ENCODE measurements at regions not wholly inside any gene's neighbourhood (a gene's known extent, or its start where the extent isn't known, plus 50 kb on each side); places are given as distances from the start of the nearest gene placed in this dataset.

- Histone ChIP-seq H3K4me3 (ENCODE audit: low read length) (no peak overlapping the region), H3K27me3 (ENCODE audit: control insufficient read depth, insufficient read depth, low read length) (no peaks in the 10 kb centered on the region), H3K4me1 (ENCODE audit: control insufficient read depth, insufficient read depth, low read length) (no peaks in the 10 kb centered on the region), H3K4me2 (ENCODE audit: low read length) (no peak overlapping the region), H3K9ac (ENCODE audit: low read depth, low read length) (no peak overlapping the region), H3K36me3 (ENCODE audit: insufficient read depth, low read length) (no peaks in the 10 kb centered on the region), H3K9me3 (replicated peaks; ENCODE audit: low read length) (no peaks in the 10 kb centered on the region)
These were observed 78.3 kb upstream of the LMO4 start for GRCh38 chr1:87250336-87250735.

- no peaks in the 10 kb centered on the region for H3K36me3 ChIP-seq (ENCODE audit: insufficient read depth, low read length)
- H3K4me2 ChIP-seq (ENCODE audit: low read length) = no peak overlapping the region
- H3K27me3 ChIP-seq (ENCODE audit: control insufficient read depth, insufficient read depth, low read length) = no peaks in the 10 kb centered on the region
- no peak overlapping the region for H3K9ac ChIP-seq (ENCODE audit: low read depth, low read length)
- no peak overlapping the region for H3K4me3 ChIP-seq (ENCODE audit: low read length)
- no peaks in the 10 kb centered on the region for H3K4me1 ChIP-seq (ENCODE audit: control insufficient read depth, insufficient read depth, low read length)
- H3K9me3 ChIP-seq (replicated peaks; ENCODE audit: low read length) = no peaks in the 10 kb centered on the region
These were observed 76.3 kb upstream of the LMO4 start for GRCh38 chr1:87252406-87252805.

GRCh38 chr1:87262688-87263087, 66.0 kb upstream of the LMO4 start:
- no peaks in the 10 kb centered on the region for H3K4me1 ChIP-seq (ENCODE audit: control insufficient read depth, insufficient read depth, low read length)
- no peak overlapping the region for H3K4me3 ChIP-seq (ENCODE audit: low read length)
- H3K9me3 ChIP-seq (replicated peaks; ENCODE audit: low read length) = no peaks in the 10 kb centered on the region
- H3K36me3 ChIP-seq (ENCODE audit: insufficient read depth, low read length) = no peaks in the 10 kb centered on the region
- peaks cover 11% of the 10 kb centered on the region for H3K27me3 ChIP-seq (ENCODE audit: control insufficient read depth, insufficient read depth, low read length)
- H3K9ac ChIP-seq (ENCODE audit: low read depth, low read length) = no peak overlapping the region
- no peak overlapping the region for H3K4me2 ChIP-seq (ENCODE audit: low read length)

- no peak overlapping the region for H3K9ac ChIP-seq (ENCODE audit: low read depth, low read length)
- H3K4me1 ChIP-seq (ENCODE audit: control insufficient read depth, insufficient read depth, low read length) = no peaks in the 10 kb centered on the region
- no peaks in the 10 kb centered on the region for H3K36me3 ChIP-seq (ENCODE audit: insufficient read depth, low read length)
- no peaks in the 10 kb centered on the region for H3K9me3 ChIP-seq (replicated peaks; ENCODE audit: low read length)
- no peak overlapping the region for H3K4me2 ChIP-seq (ENCODE audit: low read length)
- H3K27me3 ChIP-seq (ENCODE audit: control insufficient read depth, insufficient read depth, low read length) = peaks cover 11% of the 10 kb centered on the region
- H3K4me3 ChIP-seq (ENCODE audit: low read length) = no peak overlapping the region
These were observed 65.4 kb upstream of the LMO4 start for GRCh38 chr1:87263281-87263680.

GRCh38 chr1:87263785-87264184, 64.9 kb upstream of the LMO4 start:
- H3K4me1 ChIP-seq (ENCODE audit: control insufficient read depth, insufficient read depth, low read length) = no peaks in the 10 kb centered on the region
- H3K4me2 ChIP-seq (ENCODE audit: low read length) = no peak overlapping the region
- no peaks in the 10 kb centered on the region for H3K36me3 ChIP-seq (ENCODE audit: insufficient read depth, low read length)
- H3K4me3 ChIP-seq (ENCODE audit: low read length) = no peak overlapping the region
- peaks cover 11% of the 10 kb centered on the region for H3K27me3 ChIP-seq (ENCODE audit: control insufficient read depth, insufficient read depth, low read length)
- no peak overlapping the region for H3K9ac ChIP-seq (ENCODE audit: low read depth, low read length)
- no peaks in the 10 kb centered on the region for H3K9me3 ChIP-seq (replicated peaks; ENCODE audit: low read length)

- H3K27me3 ChIP-seq (ENCODE audit: control insufficient read depth, insufficient read depth, low read length) = peaks cover 14% of the 10 kb centered on the region
- no peak overlapping the region for H3K4me2 ChIP-seq (ENCODE audit: low read length)
- H3K9me3 ChIP-seq (replicated peaks; ENCODE audit: low read length) = no peaks in the 10 kb centered on the region
- H3K4me1 ChIP-seq (ENCODE audit: control insufficient read depth, insufficient read depth, low read length) = no peaks in the 10 kb centered on the region
- no peak overlapping the region for H3K4me3 ChIP-seq (ENCODE audit: low read length)
- no peak overlapping the region for H3K9ac ChIP-seq (ENCODE audit: low read depth, low read length)
- no peaks in the 10 kb centered on the region for H3K36me3 ChIP-seq (ENCODE audit: insufficient read depth, low read length)
These were observed 63.7 kb upstream of the LMO4 start for GRCh38 chr1:87264976-87265375.

- H3K9ac ChIP-seq (ENCODE audit: low read depth, low read length) = no peak overlapping the region
- no peak overlapping the region for H3K4me2 ChIP-seq (ENCODE audit: low read length)
- no peaks in the 10 kb centered on the region for H3K4me1 ChIP-seq (ENCODE audit: control insufficient read depth, insufficient read depth, low read length)
- no peak overlapping the region for H3K4me3 ChIP-seq (ENCODE audit: low read length)
- H3K36me3 ChIP-seq (ENCODE audit: insufficient read depth, low read length) = no peaks in the 10 kb centered on the region
- peaks cover 14% of the 10 kb centered on the region for H3K27me3 ChIP-seq (ENCODE audit: control insufficient read depth, insufficient read depth, low read length)
- no peaks in the 10 kb centered on the region for H3K9me3 ChIP-seq (replicated peaks; ENCODE audit: low read length)
These were observed 62.9 kb upstream of the LMO4 start for GRCh38 chr1:87265786-87266185.

- peaks cover 18% of the 10 kb centered on the region for H3K27me3 ChIP-seq (ENCODE audit: control insufficient read depth, insufficient read depth, low read length)
- H3K4me3 ChIP-seq (ENCODE audit: low read length) = no peak overlapping the region
- no peaks in the 10 kb centered on the region for H3K36me3 ChIP-seq (ENCODE audit: insufficient read depth, low read length)
- no peak overlapping the region for H3K4me2 ChIP-seq (ENCODE audit: low read length)
- H3K9me3 ChIP-seq (replicated peaks; ENCODE audit: low read length) = no peaks in the 10 kb centered on the region
- H3K9ac ChIP-seq (ENCODE audit: low read depth, low read length) = no peak overlapping the region
- H3K4me1 ChIP-seq (ENCODE audit: control insufficient read depth, insufficient read depth, low read length) = no peaks in the 10 kb centered on the region
These were observed 60.6 kb upstream of the LMO4 start for GRCh38 chr1:87268111-87268510.

GRCh38 chr1:87269921-87270320, 58.8 kb upstream of the LMO4 start:
- no peak overlapping the region for H3K4me3 ChIP-seq (ENCODE audit: low read length)
- H3K36me3 ChIP-seq (ENCODE audit: insufficient read depth, low read length) = no peaks in the 10 kb centered on the region
- no peak overlapping the region for H3K4me2 ChIP-seq (ENCODE audit: low read length)
- H3K9ac ChIP-seq (ENCODE audit: low read depth, low read length) = no peak overlapping the region
- H3K27me3 ChIP-seq (ENCODE audit: control insufficient read depth, insufficient read depth, low read length) = peaks cover 12% of the 10 kb centered on the region
- no peaks in the 10 kb centered on the region for H3K9me3 ChIP-seq (replicated peaks; ENCODE audit: low read length)
- no peaks in the 10 kb centered on the region for H3K4me1 ChIP-seq (ENCODE audit: control insufficient read depth, insufficient read depth, low read length)

GRCh38 chr1:87273291-87273690, 55.4 kb upstream of the LMO4 start:
- H3K9me3 ChIP-seq (replicated peaks; ENCODE audit: low read length) = no peaks in the 10 kb centered on the region
- H3K9ac ChIP-seq (ENCODE audit: low read depth, low read length) = no peak overlapping the region

GRCh38 chr1:87274851-87275250, 53.8 kb upstream of the LMO4 start:
- H3K9me3 ChIP-seq (replicated peaks; ENCODE audit: low read length) = no peaks in the 10 kb centered on the region
- no peak overlapping the region for H3K4me2 ChIP-seq (ENCODE audit: low read length)

More at GRCh38 chr1:87273291-87273690, 55.4 kb upstream of the LMO4 start:
- Histone ChIP-seq H3K4me3 (ENCODE audit: low read length) (no peak overlapping the region), H3K36me3 (ENCODE audit: insufficient read depth, low read length) (no peaks in the 10 kb centered on the region), H3K4me1 (ENCODE audit: control insufficient read depth, insufficient read depth, low read length) (no peaks in the 10 kb centered on the region), H3K27me3 (ENCODE audit: control insufficient read depth, insufficient read depth, low read length) (peaks cover 7% of the 10 kb centered on the region), H3K4me2 (ENCODE audit: low read length) (no peak overlapping the region)

GRCh38 chr1:87278825-87279535, 49.7 kb upstream of the LMO4 start:
- H3K9ac ChIP-seq (ENCODE audit: low read depth, low read length) = no peak overlapping the region
- H3K27me3 ChIP-seq (ENCODE audit: control insufficient read depth, insufficient read depth, low read length) = no peaks in the 10 kb centered on the region
- H3K4me3 ChIP-seq (ENCODE audit: low read length) = no peak overlapping the region
- no peak overlapping the region for H3K4me2 ChIP-seq (ENCODE audit: low read length)
- no peaks in the 10 kb centered on the region for H3K9me3 ChIP-seq (replicated peaks; ENCODE audit: low read length)
- H3K4me1 ChIP-seq (ENCODE audit: control insufficient read depth, insufficient read depth, low read length) = peaks cover 5% of the 10 kb centered on the region
- no peaks in the 10 kb centered on the region for H3K36me3 ChIP-seq (ENCODE audit: insufficient read depth, low read length)

More at GRCh38 chr1:87274851-87275250, 53.8 kb upstream of the LMO4 start:
- peaks cover 5% of the 10 kb centered on the region for H3K27me3 ChIP-seq (ENCODE audit: control insufficient read depth, insufficient read depth, low read length)
- no peak overlapping the region for H3K9ac ChIP-seq (ENCODE audit: low read depth, low read length)
- peaks cover 5% of the 10 kb centered on the region for H3K4me1 ChIP-seq (ENCODE audit: control insufficient read depth, insufficient read depth, low read length)
- H3K36me3 ChIP-seq (ENCODE audit: insufficient read depth, low read length) = no peaks in the 10 kb centered on the region
- H3K4me3 ChIP-seq (ENCODE audit: low read length) = no peak overlapping the region
